GM13976 (cell line): ENCODE measurements at regions not wholly inside any gene's neighbourhood (a gene's known extent, or its start where the extent isn't known, plus 50 kb on each side); places are given as distances from the start of the nearest gene placed in this dataset.

Experiments
- DNase-seq: peaks from one replicate; pipeline ENCODE4 v3.0.0; 2012; ENCODE audit warnings: low spot score
- in situ Hi-C: fragments of 300-500 bp; cut with MboI; formaldehyde crosslinking; loops from one replicate; pipeline ENCODE4 v1.12.0; 2022; ENCODE audit warnings: low sequenced_read_pairs, mixed read lengths, inconsistent platforms; ENCODE audit not compliant: unreplicated experiment
- TF ChIP-seq, protein P1 (sequence below): IDR thresholded peaks from 2 replicates; pipeline ENCODE4 v1.5.1; 2012; ENCODE audit warnings: borderline replicate concordance, mild to moderate bottlenecking; ENCODE audit not compliant: insufficient read depth; ENCODE audit errors: extremely low read depth, missing control alignments, control extremely low read depth

DNA sequence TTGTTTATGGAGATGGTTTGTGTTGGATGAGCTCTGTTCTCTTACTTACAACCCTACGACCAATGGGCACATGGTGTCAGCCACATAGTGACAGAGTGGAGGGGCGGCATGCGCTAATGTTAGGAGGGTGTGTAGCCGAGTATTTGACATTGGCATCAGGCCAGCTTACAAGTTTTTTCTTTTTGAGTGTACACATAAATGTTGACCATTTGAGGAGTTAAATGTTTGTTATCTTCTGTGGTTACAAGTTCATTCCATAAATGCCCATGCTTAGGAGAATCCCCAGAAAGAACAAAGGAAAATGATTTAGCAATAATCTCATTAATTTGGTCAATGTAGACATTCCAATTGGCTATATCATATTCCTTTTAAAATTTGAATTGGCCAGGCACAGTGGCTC lies 180.1 kb upstream of the ELL2 start:
- no peak for DNase-seq
- TF ChIP-seq, protein P1, sequence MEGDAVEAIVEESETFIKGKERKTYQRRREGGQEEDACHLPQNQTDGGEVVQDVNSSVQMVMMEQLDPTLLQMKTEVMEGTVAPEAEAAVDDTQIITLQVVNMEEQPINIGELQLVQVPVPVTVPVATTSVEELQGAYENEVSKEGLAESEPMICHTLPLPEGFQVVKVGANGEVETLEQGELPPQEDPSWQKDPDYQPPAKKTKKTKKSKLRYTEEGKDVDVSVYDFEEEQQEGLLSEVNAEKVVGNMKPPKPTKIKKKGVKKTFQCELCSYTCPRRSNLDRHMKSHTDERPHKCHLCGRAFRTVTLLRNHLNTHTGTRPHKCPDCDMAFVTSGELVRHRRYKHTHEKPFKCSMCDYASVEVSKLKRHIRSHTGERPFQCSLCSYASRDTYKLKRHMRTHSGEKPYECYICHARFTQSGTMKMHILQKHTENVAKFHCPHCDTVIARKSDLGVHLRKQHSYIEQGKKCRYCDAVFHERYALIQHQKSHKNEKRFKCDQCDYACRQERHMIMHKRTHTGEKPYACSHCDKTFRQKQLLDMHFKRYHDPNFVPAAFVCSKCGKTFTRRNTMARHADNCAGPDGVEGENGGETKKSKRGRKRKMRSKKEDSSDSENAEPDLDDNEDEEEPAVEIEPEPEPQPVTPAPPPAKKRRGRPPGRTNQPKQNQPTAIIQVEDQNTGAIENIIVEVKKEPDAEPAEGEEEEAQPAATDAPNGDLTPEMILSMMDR = no peak
- in situ Hi-C loops = no loop called here

DNA sequence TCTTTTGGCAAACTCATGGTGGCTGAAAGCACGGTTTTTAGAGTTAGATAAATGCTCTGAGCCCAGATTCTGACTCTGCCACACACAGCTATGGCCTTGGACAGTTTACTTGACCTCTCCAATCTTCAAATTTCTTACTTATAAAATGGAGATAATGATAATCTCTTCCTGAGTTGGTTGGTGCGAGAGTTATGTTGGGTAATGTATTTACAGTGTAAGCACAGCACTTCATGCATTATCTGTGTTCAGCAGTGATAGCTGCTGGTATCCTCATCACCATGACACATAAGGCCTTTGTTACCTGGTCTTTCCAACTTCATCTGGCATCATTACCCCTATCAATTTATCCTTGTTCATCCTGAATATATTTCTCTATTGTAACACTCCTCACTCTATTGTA lies 178.8 kb upstream of the ELL2 start:
- in situ Hi-C loops = no loop called here
- TF ChIP-seq, protein P1 = no peak
- DNase-seq = no peak

DNA sequence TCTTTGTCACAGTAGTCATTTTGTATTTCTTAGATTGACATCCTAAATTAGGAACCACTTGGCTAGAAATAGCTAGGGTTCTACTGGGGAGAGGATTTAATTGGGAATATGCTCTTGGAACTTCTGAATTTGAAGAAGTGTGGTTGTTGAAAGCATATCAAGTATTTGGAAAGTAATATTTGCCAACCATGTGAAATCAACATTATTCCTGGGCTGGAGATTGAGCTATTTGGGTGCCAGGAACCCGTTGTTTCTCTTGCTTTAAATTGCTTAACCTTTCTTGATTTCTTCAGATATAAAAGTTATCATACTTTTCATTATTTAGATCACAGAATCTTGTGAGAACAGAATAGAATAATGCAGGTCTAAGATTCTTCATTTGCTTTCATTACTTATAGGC lies 178.4 kb upstream of the ELL2 start:
- TF ChIP-seq, protein P1 = no peak
- in situ Hi-C loops = no loop called here
- no peak for DNase-seq

DNA sequence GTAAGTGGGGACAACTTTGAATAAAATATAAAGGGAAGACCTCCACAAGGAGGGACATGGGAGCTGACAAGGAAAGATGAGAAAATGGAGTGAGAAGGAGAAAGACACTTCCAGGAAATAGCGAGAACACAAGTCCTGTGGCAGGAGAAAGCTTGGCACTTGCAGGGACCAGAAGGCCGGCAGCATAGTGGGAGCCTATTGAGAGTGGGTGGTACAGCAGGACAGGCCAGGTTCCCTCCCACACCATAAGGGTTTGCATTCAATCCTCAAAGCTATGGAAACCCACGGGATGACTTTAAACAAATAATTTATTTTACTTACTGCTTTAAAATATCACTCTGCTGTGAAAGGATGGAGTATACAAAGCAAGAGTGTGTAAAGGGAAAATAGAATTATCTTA lies 173.2 kb upstream of the ELL2 start:
- no peak for DNase-seq
- TF ChIP-seq, protein P1 = no peak
- in situ Hi-C loops = no loop called here

DNA sequence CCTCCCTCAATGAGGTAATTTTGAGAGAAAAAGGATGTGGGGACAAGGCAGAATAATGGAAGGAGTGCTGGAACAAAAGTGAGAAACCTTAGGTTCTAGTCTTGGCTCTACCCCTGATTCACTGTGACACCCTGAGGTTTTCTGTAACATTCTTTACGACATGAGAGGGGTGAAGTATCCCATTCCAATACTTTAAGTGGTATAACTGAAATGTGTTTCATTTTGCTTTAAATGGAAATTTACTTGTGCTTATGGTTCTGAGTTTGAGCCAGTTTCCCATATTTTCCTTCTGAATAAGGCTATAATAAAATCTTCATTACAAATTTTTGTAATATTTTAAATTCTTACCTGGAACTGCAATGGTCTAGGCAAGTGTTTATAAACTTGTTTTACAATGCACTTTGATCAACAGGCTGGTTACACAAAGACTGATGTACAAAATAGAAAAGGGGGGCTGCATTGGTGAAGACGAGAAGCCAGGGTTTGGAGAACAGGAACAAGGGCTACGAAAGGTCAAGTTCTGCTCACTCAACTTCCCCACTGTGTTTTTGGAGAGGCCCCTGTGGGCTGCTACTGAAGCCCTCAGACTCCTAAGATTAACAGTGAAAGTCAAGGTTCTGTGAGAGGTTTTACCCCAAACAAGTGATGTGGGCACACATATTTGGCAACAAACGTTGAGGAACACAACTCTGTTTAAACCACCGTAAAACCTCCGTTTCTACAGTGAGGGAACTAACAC lies 171.9 kb upstream of the ELL2 start:
- TF ChIP-seq, protein P1 = no peak
- in situ Hi-C loops = no loop called here
- DNase-seq = no peak

DNA sequence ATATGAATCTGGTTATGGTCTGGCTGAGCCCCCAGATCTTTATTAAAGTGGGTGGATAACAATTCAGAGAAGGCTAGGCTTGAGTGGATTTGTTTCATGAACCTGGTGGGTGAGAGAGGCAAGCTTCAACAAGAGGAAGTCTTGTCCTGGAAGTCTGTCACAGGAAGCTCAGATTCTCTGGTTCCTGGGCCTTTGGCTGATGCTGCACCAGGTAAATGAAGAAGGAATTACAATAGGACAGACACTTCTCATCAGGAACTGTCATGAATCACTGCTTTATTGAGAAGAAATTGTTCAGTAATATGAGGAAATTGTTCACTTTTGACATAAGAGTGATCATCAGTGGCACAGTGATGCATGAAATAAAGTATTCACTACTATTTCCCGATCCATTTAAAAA lies 167.6 kb upstream of the ELL2 start:
- in situ Hi-C loops = no loop called here
- no peak for DNase-seq
- TF ChIP-seq, protein P1 = no peak
